ENCODE measurements at regions not wholly inside any gene's neighbourhood (a gene's known extent, or its start where the extent isn't known, plus 50 kb on each side); places are given as distances from the start of the nearest gene placed in this dataset.
"Not testable (repeated sequence)": the region's sequence is repeated elsewhere in the genome, so short reads cannot be mapped to it uniquely, and the experiment has no call there.

DNA sequence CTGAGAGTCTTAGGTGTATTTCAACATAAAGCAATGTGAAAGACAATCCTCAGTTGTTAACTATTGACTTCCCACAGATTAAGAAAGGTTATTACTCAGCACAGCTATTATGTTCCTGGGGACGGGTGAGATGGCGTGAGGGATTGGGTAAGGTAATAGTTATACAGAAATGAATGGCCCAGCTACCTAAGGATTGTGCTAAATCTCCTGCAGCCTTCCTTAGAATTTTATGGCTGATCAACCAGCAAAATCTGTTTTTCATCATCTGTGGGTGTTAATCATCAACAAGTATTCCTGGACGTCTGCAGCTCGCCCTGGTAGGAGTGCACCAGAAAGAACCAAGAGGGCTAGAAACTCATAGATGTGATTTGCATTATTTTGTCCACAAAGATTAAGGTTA, 146.0 kb upstream of the IVNS1ABP start:
- DNase-seq = no peak

DNA sequence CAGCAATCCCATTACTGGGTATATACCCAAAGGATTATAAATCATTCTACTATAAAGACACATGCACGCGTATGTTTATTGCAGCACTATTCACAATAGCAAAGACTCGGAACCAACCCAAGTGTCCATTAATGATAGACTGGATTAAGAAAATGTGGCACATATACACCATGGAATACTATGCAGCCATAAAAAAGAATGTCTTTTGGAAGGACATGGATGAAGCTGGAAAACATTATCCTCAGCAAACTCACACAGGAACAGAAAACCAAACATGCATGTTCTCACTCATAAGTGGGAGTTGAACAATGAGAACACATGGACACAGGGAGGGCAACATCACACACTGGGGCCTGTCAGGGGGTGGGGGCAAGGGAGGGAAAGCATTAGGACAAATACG, 143.7 kb upstream of the IVNS1ABP start:
- DNase-seq = not testable (repeated sequence)

DNA sequence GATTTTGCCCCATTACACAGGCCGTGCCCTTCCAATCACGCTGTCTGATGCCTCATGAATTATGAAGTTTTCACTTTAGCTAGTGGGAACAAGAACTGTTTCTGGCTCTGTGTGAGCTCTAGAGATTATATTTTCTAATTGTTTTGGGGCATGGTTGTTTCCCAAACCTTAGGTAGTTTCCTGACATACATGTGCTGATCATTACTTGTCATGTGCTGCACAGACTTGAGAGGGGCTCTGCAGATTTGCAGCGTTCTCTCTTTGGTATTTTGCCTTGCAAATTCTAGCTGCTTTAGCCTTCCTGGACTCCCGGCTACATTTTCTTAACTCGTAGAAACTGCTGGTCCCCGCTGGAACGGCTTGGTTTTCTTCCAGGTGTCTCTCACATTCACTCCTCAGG, 142.1 kb upstream of the IVNS1ABP start:
- DNase-seq = no peak

DNA sequence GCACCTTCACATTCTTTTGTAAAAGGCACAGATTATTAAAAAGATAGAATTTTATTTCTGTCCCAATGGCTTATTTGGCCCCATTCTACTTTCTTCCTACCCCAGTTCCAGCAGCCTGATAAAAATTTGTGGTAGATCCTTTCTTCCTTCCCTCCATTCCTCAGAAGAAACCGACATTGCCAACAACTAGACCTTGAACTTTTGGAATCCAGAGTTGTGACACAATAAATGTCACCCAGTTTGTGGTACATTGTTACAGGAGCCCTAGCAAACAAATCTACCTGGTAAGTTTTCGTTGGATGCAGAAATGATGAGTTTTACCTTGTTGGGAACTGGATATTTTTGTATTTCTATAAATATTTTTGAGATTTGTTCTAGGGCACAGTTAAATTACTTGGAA, 141.6 kb upstream of the IVNS1ABP start:
- no peak for DNase-seq

DNA sequence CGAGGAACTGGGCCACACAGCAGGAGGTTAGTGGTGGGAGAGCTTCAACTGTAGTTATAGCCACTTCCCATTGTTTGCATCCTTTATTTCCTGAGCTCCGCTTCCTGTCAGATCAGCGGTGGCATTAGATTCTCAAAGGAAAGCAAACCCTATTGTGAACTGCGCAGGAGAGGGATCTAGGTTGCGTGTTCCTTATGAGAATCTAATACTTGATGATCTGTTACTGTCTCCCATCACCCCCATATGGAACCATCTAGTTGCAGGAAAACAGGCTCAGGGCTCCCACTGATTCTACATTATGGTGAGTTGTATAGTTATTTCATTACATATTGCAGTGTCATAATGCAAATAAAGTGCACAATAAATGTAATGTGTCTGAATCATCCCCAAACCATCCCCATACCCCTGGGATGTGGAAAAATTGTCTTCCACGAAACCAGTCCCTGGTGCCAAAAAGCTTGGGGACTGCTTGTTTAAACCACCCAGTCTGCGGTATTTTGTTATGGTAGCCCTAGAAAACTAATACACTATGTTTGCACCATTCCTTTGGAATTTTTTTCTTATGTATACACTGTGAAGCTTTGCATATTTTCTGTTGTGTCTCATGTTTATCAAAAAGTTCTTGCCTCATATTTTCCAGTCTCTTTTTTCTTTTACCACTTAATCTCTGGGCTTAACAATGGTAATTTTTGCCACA, 136.6 kb upstream of the IVNS1ABP start:
- DNase-seq = no peak

DNA sequence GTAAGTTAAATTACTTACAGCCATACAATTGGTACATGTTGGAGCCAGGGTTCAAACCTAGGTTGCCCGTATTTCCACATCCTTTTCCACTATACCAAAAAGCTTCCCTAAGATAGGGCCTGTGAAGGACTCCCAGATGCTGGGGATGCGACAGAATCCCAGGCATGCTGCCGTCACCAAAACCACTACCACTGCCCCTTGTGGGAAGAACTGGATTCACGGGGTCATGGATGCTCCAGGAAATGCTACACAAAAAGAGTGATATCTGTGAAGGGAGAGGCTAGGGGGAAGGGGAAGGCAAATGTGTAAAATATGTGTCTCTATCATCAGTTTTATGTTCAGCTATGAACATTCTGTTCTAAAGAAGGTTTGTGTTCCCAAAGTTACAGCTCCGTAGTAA, 133.9 kb upstream of the IVNS1ABP start:
- DNase-seq = no peak

DNA sequence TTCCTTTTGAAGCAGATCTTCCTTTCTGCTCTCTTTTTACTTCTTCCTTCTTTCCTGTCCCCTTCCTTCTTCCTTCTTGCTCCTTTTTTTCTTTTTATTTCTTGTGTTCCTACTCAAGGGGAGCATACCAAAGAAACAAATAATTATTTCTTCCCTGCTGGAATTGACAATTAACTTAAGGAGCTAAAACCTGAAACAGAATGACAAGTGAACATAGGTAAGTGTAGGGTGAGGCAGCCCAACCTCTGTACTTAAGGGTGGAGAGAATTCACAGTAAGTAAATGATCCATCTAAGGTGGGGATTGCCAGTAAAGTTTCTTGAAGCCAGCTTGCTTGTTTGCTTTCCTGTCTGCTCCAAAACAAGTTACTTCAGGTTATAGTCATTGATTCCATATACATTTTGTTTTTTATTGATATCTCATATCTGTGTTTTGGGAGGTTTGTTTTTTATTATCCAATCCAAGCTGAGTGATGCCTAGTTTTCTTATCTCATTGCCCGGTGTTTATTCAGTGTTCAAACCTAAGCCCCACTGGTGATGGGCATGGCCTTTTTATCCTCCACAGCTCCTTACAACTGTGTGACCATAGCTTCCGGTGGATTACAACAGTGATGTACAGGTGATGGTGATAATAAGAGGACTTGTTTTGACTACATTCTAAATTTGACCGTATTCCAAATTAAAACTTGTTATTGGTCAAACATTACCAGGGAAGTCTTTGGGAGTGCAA, 133.2 kb upstream of the IVNS1ABP start:
- no peak for DNase-seq

DNA sequence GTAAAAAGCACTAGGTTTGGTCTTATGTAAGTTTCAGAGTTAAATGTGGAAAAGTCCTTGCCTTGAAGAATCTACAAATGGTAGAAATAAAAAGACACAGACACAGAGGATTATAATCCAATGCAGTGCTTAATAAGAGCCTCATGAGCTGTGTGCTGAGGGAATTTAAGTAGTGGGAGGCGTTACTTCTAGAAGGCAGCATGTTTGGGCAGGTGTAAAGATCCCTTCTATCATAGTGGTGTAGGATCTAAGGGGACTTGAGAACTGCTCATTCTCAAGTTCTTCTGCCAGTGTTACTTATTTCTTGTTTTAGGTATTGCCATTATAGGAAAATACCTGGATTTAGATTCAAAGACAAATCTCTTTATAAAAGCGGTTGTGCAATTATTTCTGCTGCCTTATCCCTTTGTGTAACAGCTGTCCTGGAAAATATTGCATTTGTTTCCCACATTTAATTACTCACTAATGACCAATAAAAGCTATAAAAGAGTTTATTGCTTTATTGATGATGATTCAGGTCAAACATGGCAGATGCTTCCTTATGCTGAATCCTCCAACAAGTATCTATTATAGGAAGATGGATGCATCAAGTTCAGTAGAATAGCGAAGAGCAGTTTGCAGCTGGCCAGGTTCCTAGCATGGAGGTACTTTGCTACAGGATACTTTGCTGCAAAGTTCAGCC, 132.5 kb upstream of the IVNS1ABP start:
- DNase-seq = no peak

DNA sequence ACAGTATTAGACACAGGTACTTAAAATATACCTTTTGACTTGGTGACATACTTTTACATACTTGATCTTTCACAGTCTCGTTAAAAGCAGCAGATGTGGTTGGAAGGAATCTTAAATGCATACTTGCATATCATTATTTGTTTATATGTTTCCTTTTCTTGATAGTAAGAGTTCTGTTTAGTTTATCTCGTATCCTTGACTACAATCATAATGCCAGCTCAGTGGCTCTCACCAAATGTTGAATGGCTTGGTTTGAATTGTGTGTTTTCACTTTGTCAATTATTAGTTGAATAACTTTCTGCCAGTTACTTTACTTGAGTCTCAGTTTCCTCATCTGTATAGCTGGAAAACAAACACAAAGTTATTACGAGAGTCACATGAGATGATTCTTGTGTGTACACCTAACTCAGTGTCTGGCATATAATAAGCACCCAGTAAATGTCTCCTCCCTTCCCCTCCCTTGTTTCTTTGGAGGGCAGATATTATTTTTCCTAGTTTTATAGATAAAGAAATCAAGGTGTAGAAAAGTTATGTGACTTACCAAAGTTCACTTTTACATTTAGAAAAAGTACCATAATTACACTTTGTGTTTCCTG, 131.6 kb upstream of the IVNS1ABP start:
- DNase-seq = no peak

DNA sequence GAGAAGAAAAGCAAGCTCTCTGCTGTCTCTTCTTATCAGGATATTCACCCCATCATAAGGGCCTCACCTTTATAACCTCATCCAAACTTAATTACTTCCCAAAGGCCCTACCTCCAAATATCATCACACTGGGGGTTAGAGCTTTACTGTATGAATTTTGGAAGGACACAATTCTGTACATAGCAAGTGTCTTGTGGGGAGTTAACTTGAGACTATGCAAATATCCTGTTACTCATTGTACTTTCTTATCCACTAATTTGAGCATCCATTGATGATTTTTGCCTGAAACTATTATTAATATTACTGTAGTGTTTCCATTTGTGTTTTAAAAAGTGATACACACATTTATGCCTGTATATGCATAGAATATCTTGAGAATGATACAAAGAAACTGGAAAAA, 129.1 kb upstream of the IVNS1ABP start:
- DNase-seq = no peak

DNA sequence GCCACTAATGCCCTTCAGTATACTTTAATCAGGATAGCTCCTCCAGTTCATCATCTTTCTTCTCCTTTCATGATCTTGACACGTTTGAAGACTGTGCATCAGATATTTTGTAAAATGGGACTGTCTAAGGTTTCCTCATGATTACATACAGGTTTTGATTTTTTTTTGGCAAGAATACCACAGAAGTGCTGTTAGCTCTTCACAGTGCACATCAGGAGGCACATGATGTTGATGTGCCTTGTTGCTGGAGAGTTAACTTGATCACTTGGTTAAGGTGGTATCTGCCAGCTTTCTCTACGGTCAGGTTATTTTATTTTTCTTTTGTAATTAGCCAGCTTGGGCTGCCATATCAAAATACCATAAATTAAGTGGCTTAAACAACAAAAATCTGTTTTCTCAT, 128.6 kb upstream of the IVNS1ABP start:
- no peak for DNase-seq

DNA sequence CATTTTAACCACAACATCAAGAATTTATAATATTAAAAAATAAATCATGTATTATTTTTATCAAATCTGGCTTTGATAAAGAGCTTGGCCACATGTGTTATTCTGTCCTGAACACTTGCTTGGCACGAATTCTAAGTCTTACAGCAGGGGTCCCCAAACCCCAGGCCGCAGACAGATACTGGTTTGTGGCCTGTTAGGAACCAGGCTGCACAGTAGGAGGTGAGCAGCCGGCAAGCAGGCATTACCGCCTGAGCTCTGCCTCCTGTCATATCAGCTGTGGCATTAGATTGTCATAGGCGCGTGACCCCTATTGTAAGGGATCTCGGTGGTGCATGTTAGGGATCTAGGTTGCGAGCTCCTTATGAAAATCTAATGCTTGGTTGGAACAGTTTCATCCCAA, 127.6 kb upstream of the IVNS1ABP start:
- DNase-seq = no peak

DNA sequence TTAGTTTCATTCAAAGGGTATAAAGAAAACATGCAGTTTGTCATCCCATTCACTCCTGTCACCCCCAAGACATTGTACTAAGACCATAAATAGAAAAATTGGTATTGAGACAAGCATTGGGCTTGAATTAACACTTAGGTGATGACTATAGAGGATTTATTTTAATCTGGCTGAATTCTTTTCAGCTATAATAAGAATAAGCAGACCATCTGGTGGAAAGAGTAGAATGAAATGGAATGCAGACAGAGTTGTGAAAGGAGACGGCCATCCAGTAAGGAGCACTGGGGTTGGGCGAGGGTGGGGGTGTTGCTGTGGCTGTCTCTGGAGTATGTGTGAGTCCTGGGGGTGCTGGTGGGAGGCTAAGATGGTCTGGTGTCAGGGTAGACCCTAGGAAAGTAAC, 125.0 kb upstream of the IVNS1ABP start:
- DNase-seq = no peak

DNA sequence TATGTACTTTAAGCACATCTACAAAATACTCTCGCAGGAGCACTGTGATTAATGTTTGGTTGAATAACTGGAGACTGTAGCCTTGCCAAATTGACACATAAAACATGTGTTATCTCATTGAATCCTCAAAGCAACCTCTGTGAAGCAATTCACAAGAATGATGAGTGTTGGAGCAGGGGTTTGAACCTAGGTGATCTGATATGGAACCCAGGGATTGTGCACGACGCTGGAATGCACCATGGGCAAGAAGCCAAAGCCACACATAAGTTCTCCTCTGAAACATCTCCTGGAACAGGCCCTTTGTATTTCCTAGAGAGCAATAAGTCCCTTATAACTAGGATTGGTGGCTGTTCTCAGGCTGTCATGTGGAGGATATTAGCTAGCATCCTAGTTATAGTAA, 124.6 kb upstream of the IVNS1ABP start:
- DNase-seq = no peak

DNA sequence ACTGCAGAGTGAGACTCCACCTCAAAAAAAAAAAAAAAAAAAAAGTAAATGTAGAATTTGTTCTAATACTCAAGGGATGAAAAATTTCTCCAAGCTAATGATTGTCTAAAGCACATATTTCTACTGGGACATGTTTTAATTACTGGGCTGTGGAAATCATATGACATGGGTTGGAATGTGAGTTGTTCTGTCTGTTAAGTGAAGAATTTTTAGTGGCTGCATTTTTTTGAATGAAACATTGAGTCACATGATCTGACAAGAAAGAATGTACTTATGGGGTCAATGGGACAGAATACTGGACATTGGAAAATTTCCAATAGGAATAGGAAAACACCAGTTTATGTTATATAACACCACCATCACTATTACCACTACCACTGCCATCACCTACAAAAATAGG, 123.8 kb upstream of the IVNS1ABP start:
- no peak for DNase-seq

DNA sequence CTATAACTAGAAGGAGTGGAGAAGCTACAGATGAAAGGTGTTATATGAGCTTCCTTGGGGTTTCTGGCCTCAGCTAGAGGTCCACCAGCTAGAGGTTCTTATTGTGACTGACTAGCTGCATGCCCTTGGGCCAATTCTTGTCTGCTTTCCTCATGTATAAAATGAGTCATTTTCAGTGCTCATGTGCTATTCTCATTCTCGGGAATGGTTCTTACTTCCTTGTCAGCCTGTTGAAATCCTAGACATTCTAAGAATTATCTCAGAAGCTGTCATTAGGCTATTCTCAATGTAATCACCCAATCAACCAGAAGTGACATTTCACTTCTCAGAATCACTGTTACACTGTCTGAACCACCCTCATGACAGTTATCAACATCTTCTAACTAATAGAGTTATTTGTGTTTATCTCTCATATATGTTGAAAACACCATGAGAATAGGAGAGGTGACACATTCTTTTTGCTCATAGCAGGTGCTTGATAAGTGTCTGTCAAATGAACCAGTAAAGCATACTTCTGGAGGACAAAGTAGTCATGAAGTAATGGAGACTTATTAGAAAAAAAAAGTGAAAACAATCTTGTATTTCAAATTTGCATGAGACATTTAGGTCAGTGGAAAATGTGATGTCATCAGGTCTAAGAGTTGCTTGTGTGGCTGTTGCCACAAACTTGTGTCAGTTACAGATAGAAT, 122.8 kb upstream of the IVNS1ABP start:
- peak; percentile 76 for DNase-seq

DNA sequence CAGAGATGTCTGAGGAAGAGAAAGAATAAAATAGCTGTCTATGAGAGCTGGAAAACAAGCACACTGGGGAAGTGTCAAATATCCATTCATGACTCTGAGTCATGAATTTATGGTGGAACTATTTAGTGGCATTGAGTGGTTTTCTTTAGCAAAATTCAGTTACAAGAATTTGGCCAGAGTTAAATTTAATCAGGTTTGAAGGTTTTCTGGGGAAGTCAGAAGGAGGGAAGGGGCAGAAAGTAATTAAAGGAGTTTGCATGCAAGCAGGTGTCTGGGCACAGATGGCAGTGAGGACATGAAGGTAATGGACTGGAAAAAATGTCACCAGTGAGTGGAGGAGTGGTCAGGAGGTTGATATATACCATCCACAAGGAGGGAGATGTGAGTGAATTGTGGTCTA, 121.9 kb upstream of the IVNS1ABP start:
- DNase-seq = peak; percentile 9

DNA sequence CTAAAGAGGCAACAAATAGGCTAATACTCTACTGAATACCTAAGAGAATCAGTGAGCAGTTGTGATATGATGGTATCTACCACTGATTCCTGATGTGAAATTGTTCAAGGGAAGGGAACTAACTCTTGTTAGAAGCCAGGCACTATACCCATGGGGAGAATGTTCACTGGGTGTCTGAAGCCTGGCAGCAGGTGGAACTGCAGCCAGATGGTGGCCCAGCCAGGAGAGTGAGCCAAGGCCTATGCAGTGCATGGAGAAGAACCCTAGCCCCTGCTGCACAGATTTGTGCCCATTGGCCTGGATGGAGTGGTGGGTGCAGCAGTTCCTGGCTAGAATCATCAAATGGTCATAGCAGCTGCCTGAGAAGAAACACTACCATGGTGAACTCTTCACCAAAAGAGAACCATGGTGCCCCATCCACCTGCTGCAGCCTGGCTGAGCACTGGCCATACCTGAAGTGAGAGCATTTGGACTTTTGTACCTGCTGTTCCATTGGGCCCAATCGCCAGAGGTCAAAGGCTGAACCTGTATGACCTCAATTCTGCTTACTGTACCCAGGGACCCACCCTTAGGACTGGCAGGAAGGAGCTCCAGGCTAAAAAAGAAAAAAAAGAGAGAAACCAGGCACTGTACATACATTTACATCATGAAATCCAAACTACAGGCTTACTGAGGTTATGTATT, 118.8 kb upstream of the IVNS1ABP start:
- DNase-seq = no peak

DNA sequence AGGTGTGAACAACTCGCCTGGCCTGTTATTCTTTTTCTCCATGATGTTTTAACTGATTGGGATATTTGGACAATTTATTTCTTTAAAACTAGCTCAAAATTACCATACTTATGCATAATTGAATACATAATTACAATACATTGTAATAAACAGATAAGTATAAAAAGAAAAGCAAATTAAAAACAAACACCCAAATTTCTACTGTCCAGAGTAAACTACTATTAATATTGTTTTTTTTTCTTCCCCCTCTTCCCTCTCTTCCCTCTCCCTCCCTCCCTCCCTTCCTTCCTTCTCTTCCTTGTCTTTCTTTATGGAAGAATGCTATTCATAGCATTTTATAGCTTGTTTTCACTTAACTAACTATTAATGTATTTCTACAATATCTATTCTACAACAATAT, 117.7 kb upstream of the IVNS1ABP start:
- no peak for DNase-seq

DNA sequence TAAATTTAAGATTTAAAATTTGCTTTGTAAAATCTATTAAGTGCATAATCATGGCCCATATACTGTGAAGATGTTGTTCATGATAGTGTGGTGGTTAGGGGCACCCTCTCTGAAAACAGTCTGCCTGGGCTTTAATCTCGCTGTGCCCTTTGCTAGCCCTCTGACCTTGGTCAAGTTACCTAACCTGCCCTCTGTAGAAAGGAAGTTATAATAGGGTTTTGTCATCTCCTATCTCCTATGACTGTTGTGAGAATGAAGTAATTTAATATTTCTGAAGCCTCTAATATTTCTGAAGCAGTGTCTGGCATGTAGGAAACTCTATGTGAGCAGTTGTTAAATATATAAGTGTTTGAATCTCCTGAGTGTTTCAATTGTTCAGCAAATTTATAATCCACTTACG, 116.6 kb upstream of the IVNS1ABP start:
- no peak for DNase-seq

DNA sequence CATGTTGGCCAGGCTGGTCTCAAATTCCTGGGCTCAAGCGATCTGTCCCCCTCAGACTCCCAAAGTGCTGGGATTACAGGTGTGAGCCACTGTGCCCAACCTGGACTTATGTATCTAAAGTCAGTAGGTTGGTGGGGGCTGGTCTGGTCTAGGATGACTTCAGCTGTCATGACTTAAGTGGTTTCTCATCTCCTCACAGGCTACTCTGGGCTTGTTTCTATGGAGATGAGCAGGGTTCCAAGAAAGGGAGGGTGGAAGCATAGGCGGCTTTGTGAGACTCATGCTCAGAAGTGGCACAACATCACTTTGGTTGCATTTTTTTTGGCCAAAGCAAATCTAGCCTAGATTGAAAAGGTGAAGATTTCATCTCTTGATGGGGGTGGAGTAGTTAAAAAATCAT, 115.9 kb upstream of the IVNS1ABP start:
- DNase-seq = peak; percentile 9

DNA sequence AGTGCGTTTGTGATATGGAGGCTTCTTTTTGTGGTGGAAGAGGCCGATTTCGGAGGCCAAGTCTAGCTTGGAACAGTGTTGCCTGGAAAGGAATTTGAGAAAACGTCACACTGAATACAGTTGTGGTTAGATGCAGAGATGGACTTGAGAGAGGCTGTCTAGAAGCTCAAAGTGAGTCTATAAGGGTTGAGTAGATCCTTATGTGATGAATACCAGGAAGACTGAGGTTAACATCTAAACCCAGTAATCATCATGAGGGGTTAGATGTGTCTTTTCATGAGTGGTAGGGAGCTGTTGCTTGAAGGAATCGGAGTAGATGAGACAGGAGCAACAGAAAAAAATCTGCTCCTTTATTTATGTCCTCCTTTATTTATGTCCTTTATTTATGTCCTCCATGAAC, 114.6 kb upstream of the IVNS1ABP start:
- no peak for DNase-seq

DNA sequence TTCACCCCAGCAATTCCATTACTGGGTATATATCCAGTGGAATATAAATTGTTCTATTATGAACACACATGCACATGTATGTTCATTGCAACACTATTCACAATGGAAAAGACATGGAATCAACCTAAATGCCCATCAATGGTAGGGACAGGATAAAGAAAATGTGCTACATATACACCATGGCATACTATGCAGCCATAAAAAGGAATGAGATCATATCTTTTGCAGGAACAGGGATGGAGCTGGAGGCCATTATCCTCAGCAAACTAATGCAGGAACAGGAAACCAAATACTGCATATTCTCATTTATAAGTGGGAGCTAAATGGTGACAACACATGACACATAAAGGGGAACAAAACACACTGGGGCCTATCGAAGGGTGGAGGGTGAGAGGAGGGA, 112.6 kb upstream of the IVNS1ABP start:
- not testable (repeated sequence) for DNase-seq
